HCT116 (cell line): ENCODE measurements at regions not wholly inside any gene's neighbourhood (a gene's known extent, or its start where the extent isn't known, plus 50 kb on each side); places are given as distances from the start of the nearest gene placed in this dataset.

ENCODE experiments used
- ATAC-seq: fragments of 200-7000 bp; cut with Tn5 transposase; 2 replicates; pipeline ENCODE4 v1.9.1; 2020; ENCODE audit warnings: mild to moderate bottlenecking, moderate library complexity
- BruUV-seq: library from RNA; stranded (reverse); fragments of 400-500 nt; replicated peaks from 2 replicates; lab custom pipeline; 2021; lab: Mats Ljungman, UMichigan
- CTCF ChIA-PET: fragments of 300-600 bp; sonication (Branson Sonifier 250); formaldehyde crosslinking; loops from one replicate; lab custom pipeline; 2021; ENCODE audit warnings: antibody characterized with exemption; lab: Charles Lee
- POLR2A ChIA-PET: fragments of 300-600, 350-600 bp; sonication (Branson Sonifier 250); formaldehyde crosslinking; loops from one replicate; lab custom pipeline; 2021; ENCODE audit warnings: antibody characterized with exemption; lab: Charles Lee
- RAD21 ChIA-PET, 2 experiments: fragments of 300-600 bp; sonication (Branson Sonifier 250); formaldehyde crosslinking; loops; one replicate each; lab custom pipeline; 2023; ENCODE audit warnings: low total read pairs in 2 of 2; ENCODE audit not compliant: uncharacterized antibody in 2 of 2, unreplicated experiment in 2 of 2, low non-redundant PET in 1 of 2; lab: Charles Lee
- DNase-seq: peaks from one replicate; pipeline ENCODE4 v3.0.0-alpha.2; 2010; ENCODE audit warnings: low read depth, low spot score
- H2AFZ ChIP-seq: fragments of 200-600 bp; shearing (Covaris generic), sonication (generic); 2 replicates; pipeline ENCODE4 v1.6.1; 2017; ENCODE audit warnings: low read depth, mixed run types, mixed read lengths, antibody characterized with exemption, low read length; ENCODE audit not compliant: poor library complexity, severe bottlenecking
- H3K27ac ChIP-seq: 2 replicates; pipeline ENCODE4 v1.5.1; 2012; ENCODE audit warnings: low read depth, low read length
- H3K27me3 ChIP-seq: fragments of 200-600 bp; sonication (generic); 2 replicates; pipeline ENCODE4 v1.6.1; 2016; ENCODE audit warnings: mixed run types, low read length, mixed read lengths; ENCODE audit not compliant: insufficient read depth
- H3K36me3 ChIP-seq, 2 experiments: fragments of 200-500 bp in 1 of 2; fragments of 200-600 bp in 1 of 2; sonication (Bioruptor generic) in 1 of 2; sonication (generic) in 1 of 2; 2 replicates each; pipeline versions ENCODE4 v1.5.1 to v1.6.1; 2014 to 2016; ENCODE audit warnings: low read length in 2 of 2, inconsistent platforms in 1 of 2, mixed read lengths in 1 of 2, mixed run types in 1 of 2; ENCODE audit not compliant: insufficient read depth in 2 of 2, control insufficient read depth in 1 of 2
- H3K4me1 ChIP-seq, 2 experiments: fragments of 200-600 bp in 1 of 2; sonication (generic) in 1 of 2; 2 replicates each; pipeline versions ENCODE4 v1.5.1 to v1.6.1; 2012 to 2017; ENCODE audit warnings: low read length in 2 of 2, inconsistent platforms in 1 of 2, mild to moderate bottlenecking in 1 of 2, mixed read lengths in 1 of 2, mixed run types in 1 of 2, moderate library complexity in 1 of 2; ENCODE audit not compliant: insufficient read depth in 2 of 2, control insufficient read depth in 1 of 2
- H3K4me2 ChIP-seq: fragments of 200-600 bp; sonication (generic); 2 replicates; pipeline ENCODE4 v1.6.1; 2017; ENCODE audit warnings: mixed run types, low read length, mixed read lengths
- H3K4me3 ChIP-seq, 2 experiments: fragments of 200-600 bp in 1 of 2; sonication (generic) in 1 of 2; replicated peaks in 1 of 2; 2 replicates each; pipeline ENCODE4 v1.5.1; 2011 to 2016; ENCODE audit warnings: low read length in 2 of 2, control low read depth in 1 of 2, low read depth in 1 of 2, mild to moderate bottlenecking in 1 of 2, mixed read lengths in 1 of 2, mixed run types in 1 of 2
- H3K79me2 ChIP-seq: fragments of 200-600 bp; sonication (generic); 2 replicates; pipeline ENCODE4 v1.6.1; 2017; ENCODE audit warnings: mild to moderate bottlenecking, mixed run types, low read length, moderate library complexity, mixed read lengths; ENCODE audit not compliant: insufficient read depth
- H3K9ac ChIP-seq: fragments of 200-600 bp; sonication (generic); 2 replicates; pipeline ENCODE4 v1.6.1; 2016; ENCODE audit warnings: low read length, mixed read lengths
- H3K9me2 ChIP-seq: fragments of 200-600 bp; sonication (generic), shearing (Covaris generic); 2 replicates; pipeline ENCODE4 v1.6.1; 2017; ENCODE audit warnings: mixed run types, mild to moderate bottlenecking, moderate library complexity; ENCODE audit not compliant: insufficient read depth
- H3K9me3 ChIP-seq, 2 experiments: fragments of 200-500 bp in 1 of 2; fragments of 200-600 bp in 1 of 2; sonication (Bioruptor generic) in 1 of 2; sonication (generic) in 1 of 2; 2 replicates each; pipeline ENCODE4 v1.6.1; 2014 to 2017; ENCODE audit warnings: low read length in 2 of 2, mixed read lengths in 2 of 2, inconsistent platforms in 1 of 2, low read depth in 1 of 2, mild to moderate bottlenecking in 1 of 2, mixed run types in 1 of 2, moderate library complexity in 1 of 2; ENCODE audit not compliant: control insufficient read depth in 1 of 2, insufficient read depth in 1 of 2
- H4K20me1 ChIP-seq: fragments of 200-600 bp; sonication (generic), shearing (Covaris generic); 2 replicates; pipeline ENCODE4 v1.6.1; 2017; ENCODE audit warnings: mixed run types, mild to moderate bottlenecking, moderate library complexity; ENCODE audit not compliant: insufficient read depth
- ATF3 ChIP-seq: IDR thresholded peaks from 2 replicates; pipeline ENCODE4 v1.6.1; 2012
- CBX3 ChIP-seq: IDR thresholded peaks from 2 replicates; pipeline ENCODE4 v1.6.1; 2012; ENCODE audit warnings: low read depth
- CEBPB ChIP-seq: IDR thresholded peaks from 2 replicates; pipeline ENCODE4 v1.6.1; 2012; ENCODE audit warnings: low read depth
- ELF1 ChIP-seq: IDR thresholded peaks from 2 replicates; pipeline ENCODE4 v1.6.1; 2012; ENCODE audit warnings: low read depth, borderline replicate concordance
- EZH2 ChIP-seq: fragments of 200-600 bp; sonication (generic); IDR thresholded peaks from 2 replicates; pipeline ENCODE4 v1.6.1; 2017; ENCODE audit warnings: antibody characterized with exemption, mixed run types
- POLR2A ChIP-seq: IDR thresholded peaks from 2 replicates; pipeline ENCODE4 v1.7.0; 2011; ENCODE audit warnings: borderline replicate concordance; ENCODE audit not compliant: insufficient read depth, insufficient read length; ENCODE audit errors: extremely low read depth
- POLR2AphosphoS5 ChIP-seq: IDR thresholded peaks from 2 replicates; pipeline ENCODE4 v1.6.1; 2011; ENCODE audit warnings: mild to moderate bottlenecking, low read depth, low read length, moderate library complexity
- RAD21 ChIP-seq: IDR thresholded peaks from 2 replicates; pipeline ENCODE4 v1.6.1; 2012; ENCODE audit warnings: low read depth, mild to moderate bottlenecking
- SIN3A ChIP-seq: IDR thresholded peaks from 2 replicates; pipeline ENCODE4 v1.6.1; 2012; ENCODE audit warnings: low read depth
- TCF7L2 ChIP-seq: IDR thresholded peaks from 2 replicates; pipeline ENCODE4 v1.7.0; 2011; ENCODE audit warnings: borderline replicate concordance, inconsistent platforms; ENCODE audit not compliant: insufficient read depth, insufficient read length; ENCODE audit errors: extremely low read depth
- ZBTB33 ChIP-seq: IDR thresholded peaks from 2 replicates; pipeline ENCODE4 v1.6.1; 2011; ENCODE audit warnings: mild to moderate bottlenecking, low read length, moderate library complexity; ENCODE audit not compliant: insufficient replicate concordance; ENCODE audit errors: extremely low read depth
- ZFX ChIP-seq: fragments of 450-650 bp; IDR thresholded peaks from 2 replicates; pipeline ENCODE4 v1.6.1; 2017
- intact Hi-C: fragments of 100-400 bp; cut with micrococcal nuclease; formaldehyde crosslinking; loops from 2 replicates; pipeline ENCODE4 v1.10.0; 2022
- TF ChIP-seq, protein P1 (sequence below): IDR thresholded peaks from 2 replicates; pipeline ENCODE4 v1.6.1; 2012

DNA sequence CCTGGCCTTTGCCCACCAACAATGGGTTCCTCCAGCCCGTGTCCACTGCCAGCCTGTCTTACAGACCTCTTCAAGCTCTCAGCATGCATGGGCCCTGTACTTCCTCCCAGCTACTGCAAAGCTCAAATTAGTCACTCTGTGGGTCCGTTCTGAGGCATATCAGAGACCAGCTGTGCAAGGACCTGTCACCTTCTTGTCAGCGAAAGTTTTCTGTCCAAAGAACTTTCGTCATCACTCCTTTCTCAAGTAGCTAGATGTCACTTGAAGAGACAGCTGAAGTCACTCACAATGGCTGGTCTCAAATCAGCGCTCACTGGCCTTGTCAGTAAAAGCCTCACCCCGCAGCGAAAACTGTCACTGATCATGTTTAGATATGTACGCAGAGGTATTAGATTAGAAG lies 91.4 kb upstream of the DYNLRB2 start:
- H3K27me3 ChIP-seq, result no peaks in the 10 kb centered on the region
- no TSS peak for BruUV-seq
- no peak overlapping the region for H3K4me2 ChIP-seq
- intact Hi-C loops, result no loop called here
- no peaks in the 10 kb centered on the region for H3K9me2 ChIP-seq
- ChIA-PET RAD21 (no interaction called here), CTCF (no interaction called here), POLR2A (no interaction called here)
- DNase-seq, result no peak
- H3K27ac ChIP-seq, result no peak overlapping the region
- H3K4me1 ChIP-seq, result no peaks in the 10 kb centered on the region
- no peak overlapping the region for H2AFZ ChIP-seq
- H3K9me3 ChIP-seq, result peaks cover 31 to 34% of the 10 kb centered on the region in 2 experiments; a peak in 2 of 4 replicates
- TF ChIP-seq CEBPB (no peak), TCF7L2 (no peak), EZH2 (no peak), ZBTB33 (no peak), POLR2AphosphoS5 (no peak)
- no peak overlapping the region for H3K9ac ChIP-seq
- no peaks in the 10 kb centered on the region for H3K36me3 ChIP-seq
- H3K4me3 ChIP-seq, result no peak overlapping the region
- H4K20me1 ChIP-seq, result no peaks in the 10 kb centered on the region
- H3K79me2 ChIP-seq, result no peaks in the 10 kb centered on the region
- no peak for ATAC-seq

GRCh38 chr16:80447241-80447640 lies 93.6 kb upstream of the DYNLRB2 start:
- Histone ChIP-seq H3K9me3 (peaks cover 27 to 38% of the 10 kb centered on the region in 2 experiments; a peak in 2 of 4 replicates), H3K27ac (no peak overlapping the region), H3K27me3 (no peaks in the 10 kb centered on the region), H3K4me1 (no peaks in the 10 kb centered on the region), H2AFZ (no peak overlapping the region), H3K9ac (no peak overlapping the region), H3K9me2 (no peaks in the 10 kb centered on the region), H3K36me3 (no peaks in the 10 kb centered on the region), H4K20me1 (no peaks in the 10 kb centered on the region), H3K79me2 (no peaks in the 10 kb centered on the region), H3K4me2 (no peak overlapping the region), H3K4me3 (no peak overlapping the region)
- intact Hi-C loops, result no loop called here
- RAD21 ChIA-PET, result no interaction called here
- CTCF ChIA-PET, result no interaction called here
- POLR2A ChIA-PET, result no interaction called here
- ATAC-seq (no peak), DNase-seq (no peak)
- no TSS peak for BruUV-seq
- no peak for TF ChIP-seq CBX3
- TF ChIP-seq TCF7L2, result no peak
- TF ChIP-seq CEBPB, result no peak
- TF ChIP-seq POLR2A, result no peak
- TF ChIP-seq RAD21, result no peak
- TF ChIP-seq ZFX, result no peak
- TF ChIP-seq POLR2AphosphoS5, result no peak
- no peak for TF ChIP-seq ZBTB33
- no peak for TF ChIP-seq ATF3
- TF ChIP-seq SIN3A, result no peak
- no peak for TF ChIP-seq ELF1
- TF ChIP-seq EZH2, result no peak
- TF ChIP-seq, protein P1, sequence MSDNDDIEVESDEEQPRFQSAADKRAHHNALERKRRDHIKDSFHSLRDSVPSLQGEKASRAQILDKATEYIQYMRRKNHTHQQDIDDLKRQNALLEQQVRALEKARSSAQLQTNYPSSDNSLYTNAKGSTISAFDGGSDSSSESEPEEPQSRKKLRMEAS, result no peak
